ENCODE measurements at regions not wholly inside any gene's neighbourhood (a gene's known extent, or its start where the extent isn't known, plus 50 kb on each side); places are given as distances from the start of the nearest gene placed in this dataset.
"Not testable (repeated sequence)": the region's sequence is repeated elsewhere in the genome, so short reads cannot be mapped to it uniquely, and the experiment has no call there.

DNA sequence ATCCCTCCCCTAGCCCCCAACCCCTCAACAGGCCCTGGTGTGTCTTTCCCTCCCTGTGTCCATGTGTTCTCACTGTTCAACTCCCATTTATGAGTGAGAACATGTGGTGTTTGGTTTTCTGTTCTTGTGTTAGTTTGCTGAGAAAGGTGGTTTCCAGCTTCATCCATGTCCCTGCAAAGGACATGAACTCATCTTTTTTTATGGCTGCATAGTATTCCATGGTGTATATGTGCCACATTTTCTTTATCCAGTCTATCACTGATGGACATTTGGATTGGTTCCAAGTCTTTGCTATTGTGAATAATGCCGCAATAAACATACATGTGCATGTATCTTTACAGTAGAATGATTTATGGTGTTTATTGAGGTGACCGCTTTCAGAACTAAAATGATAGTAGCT is 607.1 kb upstream of the SOX9 start:
- H3K4me1 Mint-ChIP-seq, ATAC-seq: not testable (repeated sequence)

DNA sequence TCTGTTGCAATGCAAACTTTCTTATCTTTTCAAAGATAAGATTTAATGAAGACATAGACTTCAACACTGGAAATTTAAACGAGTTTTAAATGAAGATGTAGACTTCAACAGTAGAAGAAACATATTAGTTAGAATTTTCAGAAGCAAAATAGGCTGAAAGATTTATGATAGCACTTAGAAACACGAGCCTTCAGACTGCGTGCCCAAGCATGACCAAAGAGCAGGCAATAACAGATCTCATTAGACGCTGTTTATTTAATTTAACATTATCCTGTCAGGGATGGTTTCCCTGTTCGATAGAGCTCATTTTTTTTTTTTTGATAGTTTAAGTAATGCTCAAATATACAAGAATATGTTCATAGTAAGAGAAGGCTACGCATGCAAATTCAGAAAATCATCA is 604.7 kb upstream of the SOX9 start:
- DNase-seq (ENCODE audit: low spot score) (no peak), ATAC-seq (no peak)
- Histone ChIP-seq H3F3A (replicated peaks; ENCODE audit: low read depth) (no peaks in the 10 kb centered on the region), H4K20me1 (replicated peaks; ENCODE audit: insufficient read depth) (no peaks in the 10 kb centered on the region), H2AFZ (no peak overlapping the region), H3K36me3 (ENCODE audit: insufficient read depth) (no peaks in the 10 kb centered on the region), H3K27ac (ENCODE audit: low read depth) (no peak overlapping the region), H3K79me2 (replicated peaks; ENCODE audit: insufficient read depth) (no peaks in the 10 kb centered on the region), H3K27me3 (ENCODE audit: insufficient read depth) (no peaks in the 10 kb centered on the region), H3K4me1 (ENCODE audit: insufficient read depth) (no peaks in the 10 kb centered on the region), H3K4me3 (no peak overlapping the region), H3K4me2 (no peak overlapping the region), H3K9me2 (ENCODE audit: insufficient read depth) (no peaks in the 10 kb centered on the region)
- no peak overlapping the region for H3K4me3 Mint-ChIP-seq
- no peak overlapping the region for H3K27ac Mint-ChIP-seq
- H3K36me3 Mint-ChIP-seq (ENCODE audit: low read depth), result no peaks in the 10 kb centered on the region
- H3K9me3 Mint-ChIP-seq, result no peaks in the 10 kb centered on the region
- no peaks in the 10 kb centered on the region for H3K27me3 Mint-ChIP-seq (ENCODE audit: insufficient read depth, low read depth, poor library complexity)
- H3K4me1 Mint-ChIP-seq, result no peaks in the 10 kb centered on the region
- TF ChIP-seq NANOG (IDR thresholded peaks at IDR 0.05; ENCODE audit: borderline replicate concordance), result no peak
- no peak for TF ChIP-seq POLR2AphosphoS5 (IDR thresholded peaks at IDR 0.05; ENCODE audit: low read depth)
- no peak for TF ChIP-seq EZH2 (IDR thresholded peaks at IDR 0.05; ENCODE audit: low read depth, unreplicated experiment)
- TF ChIP-seq EZH2phosphoT487 (IDR thresholded peaks at IDR 0.05; ENCODE audit: unreplicated experiment), result no peak
- TF ChIP-seq, protein P1, sequence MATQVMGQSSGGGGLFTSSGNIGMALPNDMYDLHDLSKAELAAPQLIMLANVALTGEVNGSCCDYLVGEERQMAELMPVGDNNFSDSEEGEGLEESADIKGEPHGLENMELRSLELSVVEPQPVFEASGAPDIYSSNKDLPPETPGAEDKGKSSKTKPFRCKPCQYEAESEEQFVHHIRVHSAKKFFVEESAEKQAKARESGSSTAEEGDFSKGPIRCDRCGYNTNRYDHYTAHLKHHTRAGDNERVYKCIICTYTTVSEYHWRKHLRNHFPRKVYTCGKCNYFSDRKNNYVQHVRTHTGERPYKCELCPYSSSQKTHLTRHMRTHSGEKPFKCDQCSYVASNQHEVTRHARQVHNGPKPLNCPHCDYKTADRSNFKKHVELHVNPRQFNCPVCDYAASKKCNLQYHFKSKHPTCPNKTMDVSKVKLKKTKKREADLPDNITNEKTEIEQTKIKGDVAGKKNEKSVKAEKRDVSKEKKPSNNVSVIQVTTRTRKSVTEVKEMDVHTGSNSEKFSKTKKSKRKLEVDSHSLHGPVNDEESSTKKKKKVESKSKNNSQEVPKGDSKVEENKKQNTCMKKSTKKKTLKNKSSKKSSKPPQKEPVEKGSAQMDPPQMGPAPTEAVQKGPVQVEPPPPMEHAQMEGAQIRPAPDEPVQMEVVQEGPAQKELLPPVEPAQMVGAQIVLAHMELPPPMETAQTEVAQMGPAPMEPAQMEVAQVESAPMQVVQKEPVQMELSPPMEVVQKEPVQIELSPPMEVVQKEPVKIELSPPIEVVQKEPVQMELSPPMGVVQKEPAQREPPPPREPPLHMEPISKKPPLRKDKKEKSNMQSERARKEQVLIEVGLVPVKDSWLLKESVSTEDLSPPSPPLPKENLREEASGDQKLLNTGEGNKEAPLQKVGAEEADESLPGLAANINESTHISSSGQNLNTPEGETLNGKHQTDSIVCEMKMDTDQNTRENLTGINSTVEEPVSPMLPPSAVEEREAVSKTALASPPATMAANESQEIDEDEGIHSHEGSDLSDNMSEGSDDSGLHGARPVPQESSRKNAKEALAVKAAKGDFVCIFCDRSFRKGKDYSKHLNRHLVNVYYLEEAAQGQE (IDR thresholded peaks at IDR 0.05; ENCODE audit: unreplicated experiment), result no peak
- TF ChIP-seq, protein P2, sequence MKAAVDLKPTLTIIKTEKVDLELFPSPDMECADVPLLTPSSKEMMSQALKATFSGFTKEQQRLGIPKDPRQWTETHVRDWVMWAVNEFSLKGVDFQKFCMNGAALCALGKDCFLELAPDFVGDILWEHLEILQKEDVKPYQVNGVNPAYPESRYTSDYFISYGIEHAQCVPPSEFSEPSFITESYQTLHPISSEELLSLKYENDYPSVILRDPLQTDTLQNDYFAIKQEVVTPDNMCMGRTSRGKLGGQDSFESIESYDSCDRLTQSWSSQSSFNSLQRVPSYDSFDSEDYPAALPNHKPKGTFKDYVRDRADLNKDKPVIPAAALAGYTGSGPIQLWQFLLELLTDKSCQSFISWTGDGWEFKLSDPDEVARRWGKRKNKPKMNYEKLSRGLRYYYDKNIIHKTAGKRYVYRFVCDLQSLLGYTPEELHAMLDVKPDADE (IDR thresholded peaks at IDR 0.05), result no peak
- TF ChIP-seq, protein P3, sequence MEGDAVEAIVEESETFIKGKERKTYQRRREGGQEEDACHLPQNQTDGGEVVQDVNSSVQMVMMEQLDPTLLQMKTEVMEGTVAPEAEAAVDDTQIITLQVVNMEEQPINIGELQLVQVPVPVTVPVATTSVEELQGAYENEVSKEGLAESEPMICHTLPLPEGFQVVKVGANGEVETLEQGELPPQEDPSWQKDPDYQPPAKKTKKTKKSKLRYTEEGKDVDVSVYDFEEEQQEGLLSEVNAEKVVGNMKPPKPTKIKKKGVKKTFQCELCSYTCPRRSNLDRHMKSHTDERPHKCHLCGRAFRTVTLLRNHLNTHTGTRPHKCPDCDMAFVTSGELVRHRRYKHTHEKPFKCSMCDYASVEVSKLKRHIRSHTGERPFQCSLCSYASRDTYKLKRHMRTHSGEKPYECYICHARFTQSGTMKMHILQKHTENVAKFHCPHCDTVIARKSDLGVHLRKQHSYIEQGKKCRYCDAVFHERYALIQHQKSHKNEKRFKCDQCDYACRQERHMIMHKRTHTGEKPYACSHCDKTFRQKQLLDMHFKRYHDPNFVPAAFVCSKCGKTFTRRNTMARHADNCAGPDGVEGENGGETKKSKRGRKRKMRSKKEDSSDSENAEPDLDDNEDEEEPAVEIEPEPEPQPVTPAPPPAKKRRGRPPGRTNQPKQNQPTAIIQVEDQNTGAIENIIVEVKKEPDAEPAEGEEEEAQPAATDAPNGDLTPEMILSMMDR (conservative IDR thresholded peaks at IDR 0.05; ENCODE audit: low read depth in 2 of 2), result no peak
- TF ChIP-seq JUNB (IDR thresholded peaks at IDR 0.05; ENCODE audit: unreplicated experiment), result no peak
- TF ChIP-seq, protein P4, sequence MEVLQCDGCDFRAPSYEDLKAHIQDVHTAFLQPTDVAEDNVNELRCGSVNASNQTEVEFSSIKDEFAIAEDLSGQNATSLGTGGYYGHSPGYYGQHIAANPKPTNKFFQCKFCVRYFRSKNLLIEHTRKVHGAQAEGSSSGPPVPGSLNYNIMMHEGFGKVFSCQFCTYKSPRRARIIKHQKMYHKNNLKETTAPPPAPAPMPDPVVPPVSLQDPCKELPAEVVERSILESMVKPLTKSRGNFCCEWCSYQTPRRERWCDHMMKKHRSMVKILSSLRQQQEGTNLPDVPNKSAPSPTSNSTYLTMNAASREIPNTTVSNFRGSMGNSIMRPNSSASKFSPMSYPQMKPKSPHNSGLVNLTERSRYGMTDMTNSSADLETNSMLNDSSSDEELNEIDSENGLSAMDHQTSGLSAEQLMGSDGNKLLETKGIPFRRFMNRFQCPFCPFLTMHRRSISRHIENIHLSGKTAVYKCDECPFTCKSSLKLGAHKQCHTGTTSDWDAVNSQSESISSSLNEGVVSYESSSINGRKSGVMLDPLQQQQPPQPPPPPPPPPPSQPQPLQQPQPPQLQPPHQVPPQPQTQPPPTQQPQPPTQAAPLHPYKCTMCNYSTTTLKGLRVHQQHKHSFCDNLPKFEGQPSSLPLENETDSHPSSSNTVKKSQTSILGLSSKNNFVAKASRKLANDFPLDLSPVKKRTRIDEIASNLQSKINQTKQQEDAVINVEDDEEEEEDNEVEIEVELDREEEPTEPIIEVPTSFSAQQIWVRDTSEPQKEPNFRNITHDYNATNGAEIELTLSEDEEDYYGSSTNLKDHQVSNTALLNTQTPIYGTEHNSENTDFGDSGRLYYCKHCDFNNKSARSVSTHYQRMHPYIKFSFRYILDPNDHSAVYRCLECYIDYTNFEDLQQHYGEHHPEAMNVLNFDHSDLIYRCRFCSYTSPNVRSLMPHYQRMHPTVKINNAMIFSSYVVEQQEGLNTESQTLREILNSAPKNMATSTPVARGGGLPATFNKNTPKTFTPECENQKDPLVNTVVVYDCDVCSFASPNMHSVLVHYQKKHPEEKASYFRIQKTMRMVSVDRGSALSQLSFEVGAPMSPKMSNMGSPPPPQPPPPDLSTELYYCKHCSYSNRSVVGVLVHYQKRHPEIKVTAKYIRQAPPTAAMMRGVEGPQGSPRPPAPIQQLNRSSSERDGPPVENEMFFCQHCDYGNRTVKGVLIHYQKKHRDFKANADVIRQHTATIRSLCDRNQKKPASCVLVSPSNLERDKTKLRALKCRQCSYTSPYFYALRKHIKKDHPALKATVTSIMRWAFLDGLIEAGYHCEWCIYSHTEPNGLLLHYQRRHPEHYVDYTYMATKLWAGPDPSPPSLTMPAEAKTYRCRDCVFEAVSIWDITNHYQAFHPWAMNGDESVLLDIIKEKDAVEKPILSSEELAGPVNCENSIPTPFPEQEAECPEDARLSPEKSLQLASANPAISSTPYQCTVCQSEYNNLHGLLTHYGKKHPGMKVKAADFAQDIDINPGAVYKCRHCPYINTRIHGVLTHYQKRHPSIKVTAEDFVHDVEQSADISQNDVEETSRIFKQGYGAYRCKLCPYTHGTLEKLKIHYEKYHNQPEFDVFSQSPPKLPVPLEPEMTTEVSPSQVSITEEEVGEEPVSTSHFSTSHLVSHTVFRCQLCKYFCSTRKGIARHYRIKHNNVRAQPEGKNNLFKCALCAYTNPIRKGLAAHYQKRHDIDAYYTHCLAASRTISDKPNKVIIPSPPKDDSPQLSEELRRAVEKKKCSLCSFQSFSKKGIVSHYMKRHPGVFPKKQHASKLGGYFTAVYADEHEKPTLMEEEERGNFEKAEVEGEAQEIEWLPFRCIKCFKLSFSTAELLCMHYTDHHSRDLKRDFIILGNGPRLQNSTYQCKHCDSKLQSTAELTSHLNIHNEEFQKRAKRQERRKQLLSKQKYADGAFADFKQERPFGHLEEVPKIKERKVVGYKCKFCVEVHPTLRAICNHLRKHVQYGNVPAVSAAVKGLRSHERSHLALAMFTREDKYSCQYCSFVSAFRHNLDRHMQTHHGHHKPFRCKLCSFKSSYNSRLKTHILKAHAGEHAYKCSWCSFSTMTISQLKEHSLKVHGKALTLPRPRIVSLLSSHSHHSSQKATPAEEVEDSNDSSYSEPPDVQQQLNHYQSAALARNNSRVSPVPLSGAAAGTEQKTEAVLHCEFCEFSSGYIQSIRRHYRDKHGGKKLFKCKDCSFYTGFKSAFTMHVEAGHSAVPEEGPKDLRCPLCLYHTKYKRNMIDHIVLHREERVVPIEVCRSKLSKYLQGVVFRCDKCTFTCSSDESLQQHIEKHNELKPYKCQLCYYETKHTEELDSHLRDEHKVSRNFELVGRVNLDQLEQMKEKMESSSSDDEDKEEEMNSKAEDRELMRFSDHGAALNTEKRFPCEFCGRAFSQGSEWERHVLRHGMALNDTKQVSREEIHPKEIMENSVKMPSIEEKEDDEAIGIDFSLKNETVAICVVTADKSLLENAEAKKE (CRISPR knock-in tag; IDR thresholded peaks at IDR 0.05), result no peak
- TF ChIP-seq ZNF331 (CRISPR knock-in tag; IDR thresholded peaks at IDR 0.05; ENCODE audit: low read depth), result no peak
- TF ChIP-seq ZNF114 (CRISPR knock-in tag; IDR thresholded peaks at IDR 0.05), result no peak

More for the DNA sequence above, 607.1 kb upstream of the SOX9 start:
- H2AFZ ChIP-seq; H3K27me3 ChIP-seq (ENCODE audit: insufficient read depth); H3K4me3 ChIP-seq; H3K27ac ChIP-seq (ENCODE audit: low read depth); H3K9me3 Mint-ChIP-seq; H3K79me2 ChIP-seq (replicated peaks; ENCODE audit: insufficient read depth); DNase-seq (ENCODE audit: low spot score); H3K27me3 Mint-ChIP-seq (ENCODE audit: insufficient read depth, low read depth, poor library complexity); H4K20me1 ChIP-seq (replicated peaks; ENCODE audit: insufficient read depth); H3K9me2 ChIP-seq (ENCODE audit: insufficient read depth); H3K4me1 ChIP-seq (ENCODE audit: insufficient read depth); H3F3A ChIP-seq (replicated peaks; ENCODE audit: low read depth); H3K36me3 ChIP-seq (ENCODE audit: insufficient read depth); H3K4me3 Mint-ChIP-seq; H3K36me3 Mint-ChIP-seq (ENCODE audit: low read depth); H3K27ac Mint-ChIP-seq; H3K4me2 ChIP-seq: not testable (repeated sequence)

Measured in GM23338 (cell line).